ENCODE measurements at regions not wholly inside any gene's neighbourhood (a gene's known extent, or its start where the extent isn't known, plus 50 kb on each side); places are given as distances from the start of the nearest gene placed in this dataset.

DNA sequence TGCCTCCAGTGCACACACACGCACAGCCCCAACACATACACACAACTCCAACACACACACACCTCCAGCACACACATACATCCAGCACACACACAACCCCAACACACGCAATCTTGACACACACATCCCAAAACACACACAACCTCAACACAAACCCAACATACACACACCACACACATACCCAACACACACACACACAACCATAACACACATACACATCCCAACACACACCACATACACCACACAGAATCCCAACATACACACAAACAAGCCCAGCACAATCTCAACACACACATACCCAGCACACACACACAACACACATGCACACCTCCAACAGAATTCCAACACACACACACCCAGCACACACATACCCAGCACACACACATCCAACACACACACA lies 301.1 kb downstream of the ABCC12 start:
- no peak for TF ChIP-seq CTCF (IDR thresholded peaks at IDR 0.05; ENCODE audit: insufficient read depth, low read length, poor library complexity, severe bottlenecking)
- H3K27me3 ChIP-seq (ENCODE audit: control insufficient read depth, insufficient read depth, low read length): peaks cover 3% of the 10 kb centered on the region
- H3K4me3 ChIP-seq (ENCODE audit: low read depth, low read length): no peak overlapping the region
- no peak for DNase-seq (ENCODE audit: low read depth)
- H3K36me3 ChIP-seq (ENCODE audit: control insufficient read depth, insufficient read depth, low read length): no peaks in the 10 kb centered on the region

DNA sequence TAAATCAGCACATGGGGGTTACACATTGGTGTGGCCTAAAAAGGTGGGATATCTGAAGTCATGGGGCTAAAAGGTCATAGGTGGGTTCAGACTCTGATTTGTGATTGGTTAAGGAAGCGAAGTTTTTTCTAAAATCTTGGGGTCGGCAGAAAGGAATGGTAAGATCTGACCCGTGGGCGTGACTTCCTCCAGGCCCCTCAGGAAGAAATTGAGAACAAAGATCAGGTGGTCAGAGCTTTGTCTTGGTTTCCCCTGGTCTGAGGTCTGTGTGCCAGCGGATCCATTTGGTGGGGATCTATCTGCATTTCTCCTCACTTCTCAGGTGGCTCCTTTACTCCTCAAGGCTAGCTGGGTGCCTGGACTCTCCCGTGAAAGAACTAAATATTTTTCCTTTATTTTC lies 302.8 kb downstream of the ABCC12 start:
- Histone ChIP-seq H3K4me3 (ENCODE audit: low read depth, low read length) (no peak overlapping the region), H3K27me3 (ENCODE audit: control insufficient read depth, insufficient read depth, low read length) (no peaks in the 10 kb centered on the region), H3K36me3 (ENCODE audit: control insufficient read depth, insufficient read depth, low read length) (no peaks in the 10 kb centered on the region)
- no peak for DNase-seq (ENCODE audit: low read depth)
- TF ChIP-seq CTCF (IDR thresholded peaks at IDR 0.05; ENCODE audit: insufficient read depth, low read length, poor library complexity, severe bottlenecking): no peak

DNA sequence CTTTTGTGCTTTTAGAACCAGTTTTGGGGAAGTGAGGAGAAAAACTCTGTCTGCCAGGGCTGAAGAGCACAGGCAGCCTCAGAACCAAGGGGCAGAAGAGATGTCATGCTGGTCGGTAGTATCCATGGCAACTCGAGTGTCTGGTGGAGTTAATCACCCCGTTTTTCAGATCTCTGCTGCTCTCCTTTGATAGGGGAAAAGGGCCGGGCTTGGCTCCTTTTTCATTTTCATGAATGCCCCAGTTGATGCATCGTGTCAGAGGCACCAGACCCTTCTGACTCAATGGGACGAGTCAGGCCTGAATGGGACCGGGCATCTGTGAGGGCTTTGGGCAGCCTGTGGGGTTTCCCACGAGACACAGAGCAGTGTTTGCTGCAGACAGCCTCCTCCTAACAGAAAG lies 304.6 kb downstream of the ABCC12 start:
- no peaks in the 10 kb centered on the region for H3K36me3 ChIP-seq (ENCODE audit: control insufficient read depth, insufficient read depth, low read length)
- no peak for TF ChIP-seq CTCF (IDR thresholded peaks at IDR 0.05; ENCODE audit: insufficient read depth, low read length, poor library complexity, severe bottlenecking)
- no peak for DNase-seq (ENCODE audit: low read depth)
- H3K4me3 ChIP-seq (ENCODE audit: low read depth, low read length): no peak overlapping the region
- H3K27me3 ChIP-seq (ENCODE audit: control insufficient read depth, insufficient read depth, low read length): no peaks in the 10 kb centered on the region

GRCh38 chr16:47849736-47850135 lies 306.1 kb downstream of the ABCC12 start:
- DNase-seq (ENCODE audit: low read depth): no peak

DNA sequence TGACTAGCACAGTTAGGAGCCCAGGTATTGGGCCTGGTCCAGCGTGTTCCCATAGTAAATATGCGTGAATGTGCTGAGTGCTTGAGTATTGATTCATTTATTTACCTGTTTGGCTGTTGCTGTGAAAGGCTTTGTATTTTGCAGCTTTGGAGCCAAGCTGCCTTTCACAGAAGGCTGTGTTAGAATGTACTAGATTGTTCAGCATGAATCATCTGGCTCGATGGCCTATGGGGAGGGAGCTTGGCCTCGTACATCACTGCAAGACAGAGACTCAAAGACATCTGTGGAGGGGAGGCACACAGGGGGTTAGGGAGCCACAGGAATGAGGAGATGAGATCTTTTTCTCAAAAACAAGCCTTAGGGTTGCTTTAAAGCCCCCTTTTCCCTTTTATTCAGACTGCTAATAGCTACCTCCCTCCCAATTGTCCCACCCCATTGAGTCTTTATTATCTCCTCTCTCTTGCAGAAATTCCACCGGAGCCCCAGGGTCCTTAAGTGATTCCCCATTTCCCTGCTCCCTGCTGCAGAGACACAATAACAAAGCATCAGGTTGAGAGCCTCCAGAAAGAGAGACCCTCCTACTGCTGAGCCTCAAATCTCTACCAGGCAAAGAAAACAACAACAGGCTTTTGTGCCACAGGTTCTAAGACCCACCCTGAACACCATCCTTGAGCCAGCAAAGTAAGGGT lies 307.2 kb downstream of the ABCC12 start:
- no peak for DNase-seq (ENCODE audit: low read depth)
- TF ChIP-seq CTCF (IDR thresholded peaks at IDR 0.05; ENCODE audit: insufficient read depth, low read length, poor library complexity, severe bottlenecking): no peak
- H3K4me3 ChIP-seq (ENCODE audit: low read depth, low read length): no peak overlapping the region
- no peaks in the 10 kb centered on the region for H3K36me3 ChIP-seq (ENCODE audit: control insufficient read depth, insufficient read depth, low read length)
- no peaks in the 10 kb centered on the region for H3K27me3 ChIP-seq (ENCODE audit: control insufficient read depth, insufficient read depth, low read length)

More at GRCh38 chr16:47849736-47850135, 306.1 kb downstream of the ABCC12 start:
- Histone ChIP-seq H3K27me3 (ENCODE audit: control insufficient read depth, insufficient read depth, low read length) (no peaks in the 10 kb centered on the region), H3K36me3 (ENCODE audit: control insufficient read depth, insufficient read depth, low read length) (no peaks in the 10 kb centered on the region), H3K4me3 (ENCODE audit: low read depth, low read length) (no peak overlapping the region)
- TF ChIP-seq CTCF (IDR thresholded peaks at IDR 0.05; ENCODE audit: insufficient read depth, low read length, poor library complexity, severe bottlenecking): no peak

Data from kidney epithelial cell (primary cell).